ENCODE measurements at regions not wholly inside any gene's neighbourhood (a gene's known extent, or its start where the extent isn't known, plus 50 kb on each side); places are given as distances from the start of the nearest gene placed in this dataset.

DNA sequence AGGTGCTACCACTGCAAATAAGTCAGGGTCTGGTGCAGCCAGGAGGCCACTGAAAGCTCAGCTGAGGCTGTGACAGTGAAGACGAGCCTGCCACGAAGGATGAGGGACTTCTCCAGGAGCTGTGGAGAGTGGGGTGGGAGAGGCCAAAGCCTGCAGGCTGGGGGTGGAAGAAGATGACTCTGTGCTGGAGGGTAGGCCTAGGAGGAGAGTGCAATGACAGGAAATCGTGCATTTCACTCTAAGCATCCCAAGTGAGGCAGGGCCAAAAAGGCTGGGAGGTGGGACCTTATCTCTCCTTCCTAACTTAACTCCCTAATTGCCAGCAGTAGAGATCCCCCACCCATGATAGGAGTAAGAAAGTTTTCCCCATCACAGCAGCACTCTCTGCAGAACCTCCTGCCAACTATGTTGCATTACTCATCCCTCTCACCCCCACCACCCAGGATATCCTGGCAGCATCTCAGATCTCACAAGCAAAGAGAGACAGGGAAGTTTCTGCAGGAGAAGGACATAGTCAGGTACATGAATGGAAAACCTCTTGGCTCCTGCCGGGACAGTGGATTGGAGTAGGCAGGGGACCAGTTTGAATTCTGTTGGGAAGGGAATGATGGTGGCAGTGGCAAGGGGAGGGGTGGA, 466.2 kb downstream of the CDH26 start:
- intact Hi-C loops (cut with DNase I; ENCODE audit: low total_unique reads) = no loop called here
- DNase-seq (ENCODE audit: low spot score in 2 of 2) = no peak
- WGBS, 2 donors = 44 to 46% methylated on average over 4 of the region's 4 CpGs
- H3K4me3 ChIP-seq (ENCODE audit: low read depth, poor library complexity, severe bottlenecking) = no peak overlapping the region
- no peak for TF ChIP-seq CTCF (IDR thresholded peaks at IDR 0.05)
- no peak for TF ChIP-seq POLR2A (IDR thresholded peaks at IDR 0.05)

DNA sequence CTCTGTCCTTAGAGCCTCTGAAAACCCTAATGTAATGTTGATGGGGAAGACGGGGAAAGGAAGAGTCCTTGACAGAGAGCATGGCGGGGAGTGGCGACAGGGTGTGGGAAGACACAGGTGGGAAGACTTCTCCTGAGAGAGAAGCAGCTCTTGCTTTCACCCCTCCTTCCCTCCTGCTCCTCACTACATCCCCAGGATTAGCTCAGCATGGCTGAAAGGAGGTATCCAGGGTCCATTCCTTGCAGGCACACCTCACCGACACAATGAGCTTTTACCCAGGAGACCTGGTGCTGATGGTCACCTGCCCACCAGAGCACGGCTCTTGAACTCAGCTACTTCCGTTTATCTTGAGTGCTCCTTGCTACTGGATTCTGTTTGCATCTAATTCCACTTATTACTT, 469.3 kb downstream of the CDH26 start:
- TF ChIP-seq POLR2A (IDR thresholded peaks at IDR 0.05) (no peak), CTCF (IDR thresholded peaks at IDR 0.05) (no peak)
- H3K4me3 ChIP-seq (ENCODE audit: low read depth, poor library complexity, severe bottlenecking) = no peak overlapping the region
- DNase-seq (ENCODE audit: low spot score in 2 of 2) = no peak

DNA sequence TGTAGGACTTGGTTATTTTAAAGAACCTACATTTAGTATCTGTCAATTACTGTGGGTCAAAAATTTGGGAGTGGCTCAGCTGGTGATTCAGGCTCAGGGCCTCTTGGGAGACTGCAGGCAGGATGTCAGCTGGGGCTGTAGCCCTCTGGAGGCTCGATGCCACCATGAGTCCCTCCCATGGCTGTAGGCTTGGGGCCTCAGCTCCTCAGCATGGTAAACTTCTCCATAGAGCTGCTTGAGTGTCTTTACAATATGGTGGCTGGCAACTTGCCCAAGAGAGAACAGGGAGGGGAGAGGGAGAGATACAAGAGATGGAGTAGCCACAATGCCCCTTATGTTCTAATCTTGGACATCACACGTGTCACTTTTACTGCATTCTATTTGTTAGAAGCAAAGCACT, 470.4 kb downstream of the CDH26 start:
- TF ChIP-seq POLR2A (IDR thresholded peaks at IDR 0.05) (no peak), CTCF (IDR thresholded peaks at IDR 0.05) (no peak)
- 45 to 68% methylated on average over 2 of the region's 2 CpGs for WGBS, 2 donors
- DNase-seq (ENCODE audit: low spot score in 2 of 2) = no peak
- intact Hi-C loops (cut with DNase I; ENCODE audit: low total_unique reads) = no loop called here
- no peak overlapping the region for H3K4me3 ChIP-seq (ENCODE audit: low read depth, poor library complexity, severe bottlenecking)

More for the DNA sequence above, 469.3 kb downstream of the CDH26 start:
- 93% methylated on average over 6 of the region's 6 CpGs for WGBS, 2 donors
- intact Hi-C loops (cut with DNase I; ENCODE audit: low total_unique reads) = no loop called here

DNA sequence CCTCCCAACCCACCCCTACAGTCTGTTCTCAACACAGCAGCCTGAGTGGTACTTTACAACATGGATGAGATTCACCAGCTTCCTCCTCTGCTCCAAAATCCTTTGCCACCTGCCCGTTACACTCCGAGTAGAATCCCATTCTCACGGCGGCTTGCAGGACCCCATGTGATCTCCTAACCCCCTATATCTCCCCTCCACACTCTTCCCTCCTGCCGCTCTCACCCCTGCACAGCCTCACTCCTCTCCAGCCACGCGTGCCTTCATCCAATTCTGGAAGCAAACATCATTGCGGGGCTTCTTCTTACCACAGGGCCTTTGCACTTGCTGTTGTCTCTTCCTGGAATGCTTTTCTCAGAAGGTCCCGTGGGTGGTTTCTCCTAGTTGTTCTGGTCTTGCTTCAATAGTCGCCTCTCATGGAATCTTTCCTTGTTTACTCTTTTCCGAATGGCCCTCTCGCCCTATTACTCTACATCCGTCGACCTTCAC, 472.3 kb downstream of the CDH26 start:
- no peak overlapping the region for H3K4me3 ChIP-seq (ENCODE audit: low read depth, poor library complexity, severe bottlenecking)
- DNase-seq (ENCODE audit: low spot score in 2 of 2) = no peak
- intact Hi-C loops (cut with DNase I; ENCODE audit: low total_unique reads) = no loop called here
- TF ChIP-seq POLR2A (IDR thresholded peaks at IDR 0.05) (no peak), CTCF (IDR thresholded peaks at IDR 0.05) (no peak)
- WGBS, 2 donors = 94% methylated on average over 14 of the region's 14 CpGs

- TF ChIP-seq POLR2A (IDR thresholded peaks at IDR 0.05) (no peak), CTCF (IDR thresholded peaks at IDR 0.05) (no peak)
- DNase-seq (ENCODE audit: low spot score in 2 of 2) = no peak
- no peak overlapping the region for H3K4me3 ChIP-seq (ENCODE audit: low read depth, poor library complexity, severe bottlenecking)
- intact Hi-C loops (cut with DNase I; ENCODE audit: low total_unique reads) = no loop called here
- 75 to 76% methylated on average over 5 of the region's 5 CpGs for WGBS, 2 donors
Observed at GRCh38 chr20:60431349-60431748, 473.1 kb downstream of the CDH26 start.

- DNase-seq (ENCODE audit: low spot score in 2 of 2) = no peak
- no peak overlapping the region for H3K4me3 ChIP-seq (ENCODE audit: low read depth, poor library complexity, severe bottlenecking)
- no peak for TF ChIP-seq CTCF (IDR thresholded peaks at IDR 0.05)
- TF ChIP-seq POLR2A (IDR thresholded peaks at IDR 0.05) = no peak
- WGBS, 2 donors = 78 to 80% methylated on average over 4 of the region's 4 CpGs
- intact Hi-C loops (cut with DNase I; ENCODE audit: low total_unique reads) = no loop called here
Observed at GRCh38 chr20:60437418-60437817, 479.2 kb downstream of the CDH26 start.

All from lower leg skin (tissue), 4 donors.